NOMO-1 treated with dmso at 0.1 percent for 144 hours (cell line): ENCODE measurements at regions not wholly inside any gene's neighbourhood (a gene's known extent, or its start where the extent isn't known, plus 50 kb on each side); places are given as distances from the start of the nearest gene placed in this dataset.
"Not testable (repeated sequence)": the region's sequence is repeated elsewhere in the genome, so short reads cannot be mapped to it uniquely, and the experiment has no call there.

ENCODE experiments used
- DNase-seq: peaks from one replicate; lab custom pipeline; 2025; ENCODE audit not compliant: unreplicated experiment; lab: John Stamatoyannopoulos, UW

DNA sequence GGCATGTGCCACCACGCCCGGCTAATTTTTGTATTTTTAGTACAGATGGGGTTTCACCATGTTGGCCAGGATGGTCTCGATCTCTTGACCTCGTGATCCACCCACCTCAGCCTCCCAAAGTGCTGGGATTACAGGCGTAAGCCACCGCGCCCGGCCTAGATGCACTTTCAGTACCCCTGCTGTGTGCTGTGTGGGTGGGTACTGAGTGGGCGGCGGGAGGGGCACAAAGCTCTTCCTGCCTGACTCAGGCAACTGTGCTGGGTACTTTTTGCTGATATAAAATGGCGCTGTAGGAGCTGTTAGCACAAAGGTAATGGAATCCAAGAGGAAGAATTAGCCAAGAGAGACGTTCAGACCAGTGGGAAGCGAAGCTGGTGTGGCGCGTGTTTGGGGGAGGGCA, 79.6 kb upstream of the HES1 start:
- not testable (repeated sequence) for DNase-seq

DNA sequence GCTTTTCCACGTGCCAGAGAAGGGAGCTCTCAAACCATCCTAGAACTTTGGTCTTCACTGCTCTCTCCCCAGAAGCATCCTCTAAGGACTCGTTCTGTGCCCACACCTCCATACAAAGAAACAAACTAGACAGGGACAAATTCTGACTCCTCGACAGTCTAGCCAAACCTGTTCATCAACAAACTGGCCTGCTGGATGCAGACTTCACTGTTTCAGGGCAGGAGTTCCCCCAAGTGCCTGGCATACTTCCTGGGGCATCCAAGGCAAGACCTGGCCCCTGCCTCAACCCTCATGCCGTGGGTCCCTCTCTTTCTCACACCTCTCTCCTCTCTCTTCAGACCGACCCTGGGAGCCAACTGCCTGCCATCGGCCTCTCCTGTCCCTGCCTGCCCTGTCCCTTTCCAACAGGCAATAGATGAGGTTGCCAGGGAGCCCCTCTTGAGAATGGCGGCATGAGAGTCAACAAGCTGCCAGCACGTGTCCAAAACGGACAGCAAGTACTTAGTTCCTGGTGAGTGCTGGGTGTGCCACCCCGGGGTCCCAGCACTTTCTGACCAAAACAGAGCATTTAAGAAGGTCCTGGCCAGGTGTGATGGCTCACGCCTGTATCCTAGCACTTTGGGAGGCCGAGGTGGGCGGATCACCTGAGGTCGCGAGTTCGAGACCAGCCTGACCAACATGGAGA, 79.1 kb upstream of the HES1 start:
- no peak for DNase-seq

DNA sequence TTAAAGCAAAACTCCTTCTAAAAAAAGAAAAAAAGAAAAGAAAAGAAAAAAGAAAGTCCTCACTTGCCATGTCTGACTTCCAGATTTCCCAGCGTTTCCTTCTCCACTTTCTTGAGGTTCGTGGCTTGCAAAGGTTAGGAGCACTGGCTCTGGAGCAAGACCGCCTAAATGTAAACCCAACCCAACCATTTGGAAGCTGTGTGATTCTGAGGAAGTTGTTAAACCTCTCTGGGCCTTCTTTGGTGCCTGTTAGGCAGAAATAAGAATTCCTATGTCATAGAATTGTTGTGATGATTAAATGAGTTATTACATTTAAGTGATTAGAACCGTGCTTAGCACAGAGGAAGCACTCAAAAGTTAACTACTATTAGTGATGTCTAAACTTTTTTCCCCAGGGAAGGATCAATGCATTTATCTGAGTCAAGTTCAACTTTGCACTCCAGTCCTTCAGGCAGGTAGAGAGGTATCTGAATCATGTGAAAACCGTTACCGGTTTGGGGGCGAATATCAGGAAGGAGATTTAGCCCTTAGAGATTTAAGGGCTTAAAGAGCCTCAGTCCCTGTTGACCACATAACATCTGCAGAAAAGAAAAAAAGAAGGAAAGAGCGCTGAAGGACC, 78.3 kb upstream of the HES1 start:
- no peak for DNase-seq

DNA sequence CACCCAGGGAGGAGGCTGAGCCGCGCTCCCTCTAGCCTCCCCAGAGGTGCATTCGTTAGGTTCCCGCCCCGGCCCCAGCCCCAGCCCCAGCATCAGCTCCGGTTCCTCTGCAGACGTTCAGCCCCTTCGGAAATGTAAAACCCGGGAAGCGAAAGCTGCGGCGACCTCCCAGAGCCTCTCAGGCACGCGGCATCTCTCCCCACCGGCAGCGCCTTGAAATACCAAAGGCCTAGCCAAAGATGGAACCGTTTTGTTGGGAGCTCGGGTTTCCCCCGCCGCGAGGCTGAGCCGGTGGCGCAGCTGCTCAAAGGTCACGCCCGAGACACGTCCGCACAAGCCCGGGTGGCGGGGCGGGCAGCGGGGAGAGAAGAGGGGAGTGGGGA, 77.8 kb upstream of the HES1 start:
- DNase-seq: no peak

DNA sequence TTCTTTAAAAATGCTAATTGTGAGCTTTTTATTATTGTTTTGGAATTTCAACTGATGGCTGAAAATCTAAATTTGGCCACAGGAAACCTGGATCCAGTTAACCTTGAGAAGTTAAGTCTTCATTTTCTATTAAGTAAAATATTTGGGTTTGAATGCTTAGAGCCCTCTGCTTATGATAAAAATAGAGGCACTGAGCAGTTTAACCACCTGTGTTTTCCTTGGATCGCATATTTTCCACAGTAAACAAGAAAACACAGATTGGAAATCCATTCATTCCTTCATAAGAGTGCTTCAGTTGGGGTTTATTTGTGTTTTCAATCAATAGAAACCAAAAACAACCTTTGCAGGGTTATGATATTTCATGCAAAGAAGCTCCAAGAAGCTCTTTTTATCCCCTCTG, 77.2 kb upstream of the HES1 start:
- no peak for DNase-seq

DNA sequence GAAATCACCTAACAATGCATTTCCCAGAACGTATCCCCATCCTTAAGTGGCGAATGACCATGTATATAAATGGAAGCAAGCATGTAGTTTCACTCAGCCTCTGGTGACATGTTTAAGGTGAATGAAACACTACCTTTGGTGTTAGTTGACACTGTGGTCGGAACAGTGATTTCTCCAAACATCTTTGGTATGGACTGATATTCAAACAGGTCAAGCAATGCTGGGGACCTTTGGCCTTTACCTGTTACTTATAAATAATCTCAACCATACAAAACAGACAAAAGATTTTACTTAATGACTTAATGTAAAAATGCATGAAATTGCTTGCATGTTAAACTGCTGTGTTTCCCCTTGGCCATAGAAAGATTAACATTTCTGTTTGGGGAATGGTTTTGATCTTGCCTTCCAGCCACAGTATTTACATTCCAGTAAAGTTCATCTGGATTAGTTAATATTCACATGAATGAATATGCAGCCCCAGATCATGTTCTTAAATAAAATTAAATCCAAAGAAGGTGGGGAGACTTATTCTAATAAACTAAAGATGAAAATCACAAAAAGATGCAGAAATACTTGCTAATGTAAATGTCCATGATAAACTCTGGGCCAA, 74.4 kb upstream of the HES1 start:
- no peak for DNase-seq

DNA sequence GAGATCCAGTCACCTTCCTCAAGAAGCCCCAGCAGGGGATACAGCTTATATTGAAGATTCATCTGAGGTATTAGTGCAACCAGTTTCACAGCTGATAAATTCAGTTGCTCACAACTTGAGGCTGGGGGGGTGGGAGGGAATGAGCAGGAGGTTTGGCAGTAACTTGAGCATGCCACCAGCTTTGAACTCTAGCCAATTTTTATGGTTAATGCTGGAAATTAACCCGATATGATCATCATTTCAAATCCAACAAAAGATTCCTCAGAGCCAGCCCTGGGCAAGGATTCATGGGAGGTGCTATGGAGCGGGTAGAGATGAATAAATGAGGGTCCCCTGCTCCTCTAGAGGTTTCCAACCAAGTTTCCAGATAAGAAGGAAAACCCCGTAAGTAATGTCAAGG, 73.1 kb upstream of the HES1 start:
- DNase-seq: no peak

DNA sequence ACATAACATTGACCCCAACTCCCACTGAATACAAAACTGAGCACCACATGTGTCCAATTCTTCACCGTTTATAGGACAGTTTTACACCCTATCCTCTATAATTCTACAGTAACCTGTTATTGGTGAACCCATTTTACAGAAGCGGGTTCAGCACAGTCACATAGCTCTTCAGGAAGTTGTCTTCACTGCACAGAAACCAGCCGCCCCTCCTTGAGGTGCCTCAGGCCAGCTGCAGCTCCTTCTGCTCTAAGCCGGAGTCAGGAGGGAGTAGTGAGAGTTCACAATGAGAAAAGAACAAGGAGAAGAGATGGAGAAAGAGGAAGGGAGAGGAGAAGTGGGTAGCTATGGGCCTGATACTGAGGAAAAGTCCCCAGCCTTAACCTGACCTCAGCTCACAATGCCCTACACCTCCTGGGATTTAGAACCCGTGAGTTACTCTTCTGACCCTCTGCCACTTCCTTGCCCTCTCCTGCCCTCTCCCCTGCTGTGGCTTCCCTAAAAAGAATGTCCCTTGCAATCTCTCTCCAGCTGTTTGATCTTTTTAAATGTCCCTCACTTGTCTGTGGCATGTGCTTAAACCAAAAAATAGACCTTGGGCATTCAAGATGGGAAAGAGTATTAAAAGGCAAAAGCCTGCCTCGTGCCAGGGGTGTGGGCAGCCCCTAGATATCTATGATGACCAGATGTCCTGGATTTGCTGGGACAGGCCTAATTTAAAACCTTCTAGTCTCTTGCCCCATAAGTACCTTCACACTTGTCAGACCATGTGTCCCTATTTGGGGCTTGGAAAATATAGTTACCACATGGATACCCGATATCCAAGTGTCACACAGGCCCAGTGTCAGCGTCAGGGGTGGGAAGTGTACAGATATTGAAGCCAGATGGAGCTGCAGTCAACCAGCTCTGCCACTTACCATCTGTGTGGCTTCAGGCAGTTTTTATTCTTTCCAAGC, 71.3 kb upstream of the HES1 start:
- no peak for DNase-seq

DNA sequence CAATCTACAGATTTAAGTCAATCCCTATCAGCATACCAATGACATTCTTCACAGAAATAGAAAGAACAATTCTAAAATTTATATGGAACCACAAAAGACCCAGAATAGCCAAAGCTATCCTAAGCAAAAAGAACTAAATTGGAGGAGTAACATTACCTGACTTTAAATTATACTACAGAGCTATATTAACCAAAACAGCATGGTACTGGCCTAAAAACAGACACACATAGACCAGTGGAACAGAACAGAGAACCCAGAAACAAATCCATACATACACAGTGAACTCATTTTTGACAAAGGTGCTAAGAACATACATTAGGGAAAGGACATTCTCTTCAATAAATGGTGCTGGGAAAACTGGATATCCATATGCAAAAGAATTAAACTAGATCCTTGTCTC, 68.6 kb upstream of the HES1 start:
- DNase-seq: not testable (repeated sequence)

DNA sequence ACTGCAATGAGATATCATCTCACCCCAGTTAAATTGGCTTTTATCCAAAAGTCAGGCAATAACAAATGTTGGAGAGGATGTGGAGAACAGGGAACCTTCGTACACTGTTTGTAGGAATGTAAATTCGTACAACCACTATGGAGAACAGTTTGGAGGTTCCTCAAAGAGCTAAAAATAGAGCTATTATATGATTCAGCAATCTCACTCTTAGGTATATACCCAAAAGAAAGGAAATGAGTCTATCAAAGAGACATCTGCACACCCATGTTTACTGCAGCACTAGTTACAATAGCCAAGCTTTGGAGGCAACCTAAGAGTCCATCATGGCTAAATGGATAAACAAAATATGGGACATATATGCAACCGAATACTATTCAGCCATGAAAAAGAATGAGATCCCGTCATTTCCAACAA, 68.0 kb upstream of the HES1 start:
- DNase-seq: no peak

DNA sequence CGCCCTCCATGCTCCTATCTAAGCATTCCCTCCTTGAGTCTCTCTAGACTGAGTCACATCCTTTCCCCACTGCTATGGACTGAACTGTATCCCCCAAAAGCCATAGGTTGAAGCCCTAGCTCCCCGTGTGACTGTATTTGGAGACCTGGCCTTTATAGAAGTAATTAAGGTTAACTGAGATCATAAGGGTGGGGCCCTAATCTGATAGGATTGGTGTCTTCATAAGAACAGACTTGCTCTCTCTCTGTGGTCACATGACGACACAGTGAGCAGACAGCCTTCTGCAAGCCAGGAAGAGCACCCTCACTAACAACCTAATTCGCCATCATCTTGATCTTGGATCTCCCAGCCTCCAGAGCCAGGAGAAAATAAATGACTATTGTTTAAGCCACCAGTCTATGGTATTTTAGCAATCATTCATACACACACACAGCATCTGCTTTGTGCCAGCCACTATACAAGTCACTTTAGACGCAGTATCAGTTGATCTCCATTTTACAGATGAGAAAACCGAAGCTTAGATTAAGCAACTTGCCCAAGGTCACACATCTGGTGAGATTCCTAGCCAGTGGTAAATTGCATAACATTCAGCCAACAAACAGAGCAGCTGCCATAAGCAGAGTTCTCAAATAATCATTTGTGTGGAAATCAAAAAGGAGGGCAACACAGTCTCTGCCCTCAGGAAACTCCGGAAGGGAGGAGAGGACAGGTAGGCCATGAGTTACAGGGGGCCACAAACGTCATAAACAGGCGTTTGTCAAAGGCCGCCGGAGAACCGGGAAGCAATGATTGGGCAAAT, 66.3 kb upstream of the HES1 start:
- peak; percentile 15 for DNase-seq

DNA sequence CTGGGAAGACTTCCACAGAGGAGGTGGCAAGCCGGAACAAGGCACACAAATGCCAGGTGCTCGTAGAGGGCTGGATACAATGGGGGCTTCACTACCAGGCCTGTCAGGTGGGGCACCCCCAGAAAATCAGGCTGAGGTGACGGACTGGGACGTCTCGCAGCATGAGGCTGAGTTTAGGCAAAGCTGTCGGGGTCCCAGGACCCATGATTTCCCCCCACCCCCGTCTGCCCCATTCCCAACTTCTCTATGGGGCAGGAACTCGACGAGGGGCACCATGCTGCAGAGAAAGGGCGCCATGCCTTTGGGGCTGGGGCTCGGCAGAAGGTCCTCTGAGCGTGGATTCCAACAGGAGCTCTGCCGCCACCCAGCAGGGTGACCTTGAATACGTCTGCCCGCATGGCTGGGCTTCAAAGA, 65.7 kb upstream of the HES1 start:
- no peak for DNase-seq

DNA sequence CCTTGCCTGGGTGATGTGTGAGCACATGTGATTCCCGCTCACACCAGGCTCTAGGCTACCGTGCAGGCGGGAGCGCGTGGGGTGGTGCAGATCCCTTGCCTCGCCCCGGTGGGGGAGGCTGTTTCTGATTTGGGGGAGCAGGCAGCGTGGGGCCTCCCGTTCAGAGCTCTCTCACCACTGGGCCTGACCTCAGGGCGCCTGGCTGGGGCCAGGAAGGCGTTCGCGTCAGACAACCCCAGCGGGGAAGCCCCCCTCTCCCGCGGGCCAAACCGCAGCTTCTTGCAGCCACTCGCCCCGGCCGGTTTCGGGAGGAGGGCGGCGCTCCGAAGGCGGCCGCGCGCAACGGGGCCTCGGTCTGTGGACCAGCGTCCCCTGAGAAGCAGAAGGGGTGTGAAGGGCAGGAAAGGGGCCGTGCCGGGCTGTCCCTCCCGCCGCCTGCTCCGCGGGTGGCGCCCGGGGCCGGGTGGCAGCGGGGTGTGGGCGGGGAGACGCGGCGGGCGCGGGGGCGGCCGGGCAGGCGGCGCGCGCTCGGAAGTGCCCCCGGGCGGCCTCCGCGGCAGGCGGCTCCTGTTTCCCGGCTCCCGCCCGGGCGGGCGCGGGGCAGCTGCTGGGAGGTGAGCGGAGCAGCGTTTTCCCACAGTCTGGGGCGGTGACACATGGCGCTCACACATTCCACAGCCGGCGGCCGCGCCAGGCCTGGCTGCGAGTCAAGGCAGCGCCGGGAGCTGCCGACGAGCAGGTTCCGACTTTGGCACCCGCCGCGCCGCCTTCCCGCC, 65.1 kb upstream of the HES1 start:
- peak; percentile 91 for DNase-seq

DNA sequence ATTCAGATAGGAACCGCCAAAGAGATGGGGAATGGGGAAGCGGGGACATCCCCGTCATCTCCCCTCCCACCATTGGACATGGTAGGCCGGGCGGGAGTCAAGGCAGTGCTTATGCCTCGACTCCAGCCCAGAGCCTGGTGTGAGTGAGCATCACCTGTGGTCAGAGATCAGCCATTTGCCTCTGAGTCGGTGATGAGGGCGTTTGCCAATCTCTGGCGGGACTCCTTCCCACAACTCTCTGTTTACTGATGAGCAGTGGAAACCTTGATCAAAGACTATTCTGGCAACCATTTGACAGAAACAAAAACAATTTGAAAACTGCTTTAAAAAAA, 63.9 kb upstream of the HES1 start:
- no peak for DNase-seq

DNA sequence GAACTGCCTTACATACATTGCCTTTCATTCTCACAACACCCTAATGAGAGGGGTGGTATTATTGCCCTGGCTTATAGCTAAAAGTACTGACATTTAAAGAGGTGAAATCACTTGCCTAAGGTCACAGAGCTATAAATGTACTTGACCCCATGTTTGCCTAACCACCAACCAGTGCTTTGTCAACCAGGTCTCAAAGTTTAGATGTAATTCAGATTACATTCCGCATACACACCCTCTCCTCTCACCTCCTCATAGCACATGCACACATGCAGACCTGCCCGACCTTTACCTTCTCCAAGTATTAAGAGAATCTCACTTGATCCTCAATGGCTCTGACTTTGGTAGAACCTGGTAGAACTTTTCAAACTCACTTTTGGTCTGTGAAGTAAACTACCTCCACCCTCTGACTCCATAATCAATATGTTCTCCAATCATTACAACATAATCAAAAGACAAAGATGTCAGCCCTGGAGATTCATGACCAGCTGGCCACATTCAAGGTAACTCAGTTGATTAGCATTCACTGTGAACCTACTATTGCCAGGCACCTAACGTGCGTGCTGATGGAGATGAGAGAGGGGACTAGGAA, 63.2 kb upstream of the HES1 start:
- DNase-seq: no peak

DNA sequence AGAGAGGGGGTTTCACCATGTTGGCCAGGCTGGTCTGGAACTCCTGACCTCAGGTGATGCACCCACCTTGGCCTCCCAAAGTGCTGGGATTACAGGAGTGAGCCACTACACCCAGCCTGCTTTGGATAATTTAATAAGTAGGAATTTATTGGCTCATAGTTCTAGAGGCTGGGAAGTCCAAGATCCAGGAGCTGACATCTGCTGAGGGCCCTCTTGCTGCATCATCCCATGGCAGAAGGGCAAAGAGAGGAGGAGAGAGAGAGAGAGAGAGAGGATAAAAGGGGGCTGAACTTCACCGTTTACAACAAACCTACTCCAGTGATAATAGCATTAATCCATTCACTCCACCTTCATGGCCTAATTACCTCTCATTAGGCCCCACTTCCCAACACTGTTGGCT, 62.0 kb upstream of the HES1 start:
- DNase-seq: no peak

DNA sequence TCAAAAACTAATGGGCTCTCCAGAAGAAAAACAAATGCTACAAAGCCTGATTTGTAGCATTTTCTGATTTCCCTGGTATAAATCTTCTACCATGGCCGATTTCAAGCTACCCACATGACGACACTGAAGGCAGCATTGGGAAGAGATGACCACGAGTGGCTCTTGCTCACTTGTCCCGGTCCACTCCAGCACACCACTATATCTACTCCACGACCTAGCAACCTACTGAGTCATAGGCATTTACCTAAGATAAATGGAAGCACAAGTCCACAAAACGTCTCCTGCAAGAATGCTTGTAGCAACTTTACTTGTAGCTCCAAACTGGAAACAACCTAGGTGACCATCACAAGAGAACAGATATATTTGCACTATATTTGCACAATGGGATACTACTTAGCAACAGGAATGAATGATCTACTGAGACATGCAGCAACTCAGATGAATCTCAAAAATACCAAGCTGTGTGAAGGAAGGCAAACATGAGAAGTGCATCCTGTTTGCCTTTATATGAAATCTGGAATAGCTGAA, 60.8 kb upstream of the HES1 start:
- DNase-seq: no peak

DNA sequence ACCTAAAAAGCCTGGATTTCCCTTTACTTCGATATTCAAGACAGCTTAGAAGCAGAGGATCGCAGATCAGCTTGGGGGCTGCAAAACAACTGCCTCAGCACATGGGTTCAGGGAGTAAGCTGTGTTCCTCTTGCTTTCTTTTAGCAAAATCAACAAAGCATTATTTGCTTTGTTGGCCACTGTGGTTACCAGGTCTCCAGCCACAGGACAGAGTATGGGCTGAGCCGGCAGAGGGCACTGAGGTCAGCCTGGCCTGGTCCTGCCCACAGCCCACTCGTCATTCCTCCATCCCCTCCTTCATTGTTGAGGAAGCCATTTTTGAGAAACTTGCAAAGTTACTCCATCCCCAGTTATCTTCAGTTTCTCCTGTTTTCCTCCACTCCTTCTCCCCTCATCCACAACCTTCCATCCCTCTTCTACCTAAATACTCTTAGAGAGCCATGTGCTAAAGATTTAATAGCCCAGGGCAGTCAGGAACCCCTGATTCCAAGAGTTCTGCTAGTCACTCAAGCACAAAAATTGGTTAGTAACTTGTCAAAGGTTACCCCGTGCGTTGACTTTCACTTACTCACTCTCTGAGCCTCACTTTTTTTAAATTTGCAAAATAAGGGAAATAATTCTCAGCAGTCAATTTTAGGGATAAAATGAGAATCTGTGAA, 60.0 kb upstream of the HES1 start:
- DNase-seq: no peak

DNA sequence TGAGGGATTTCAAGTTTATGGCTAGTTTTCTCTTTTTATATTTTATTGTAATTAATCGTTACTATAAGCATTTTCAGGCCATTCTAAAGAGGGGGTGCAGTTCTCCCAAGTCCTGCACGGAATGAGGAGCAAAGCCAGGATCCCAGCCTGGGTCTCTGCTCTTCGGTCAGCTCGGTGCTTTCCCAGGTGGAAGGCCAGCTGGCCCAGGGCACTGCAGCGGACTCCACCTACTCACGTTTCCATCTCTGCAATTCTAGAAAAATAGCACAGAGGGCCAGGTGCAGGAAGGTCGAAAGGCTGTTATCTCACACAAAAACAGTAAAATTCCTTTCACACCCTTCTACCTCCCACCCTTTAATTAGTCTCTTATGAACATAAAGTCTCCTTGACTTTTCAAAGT, 59.5 kb upstream of the HES1 start:
- DNase-seq: no peak
